Thyroid gland (tissue), 4 donors: ENCODE measurements at regions not wholly inside any gene's neighbourhood (a gene's known extent, or its start where the extent isn't known, plus 50 kb on each side); places are given as distances from the start of the nearest gene placed in this dataset.

Experiments used
- POLR2A ChIP-seq, 2 donors: fragments of 450-650 bp; IDR thresholded peaks; one replicate each; pipeline ENCODE4 v1.6.1; 2017; ENCODE audit warnings: antibody characterized with exemption in 2 of 2, mild to moderate bottlenecking in 2 of 2, moderate library complexity in 1 of 2
- TF ChIP-seq, protein P1 (sequence below), 6 experiments: fragments of 200-600 bp in 3 of 6; fragments of 450-650 bp in 3 of 6; sonication (generic) in 3 of 6; IDR thresholded peaks; one replicate each; pipeline ENCODE4 v1.5.1; 2016 to 2019; ENCODE audit warnings: antibody characterized with exemption in 6 of 6, mild to moderate bottlenecking in 2 of 6, inconsistent platforms in 1 of 6, moderate library complexity in 1 of 6

- TF ChIP-seq, protein P1, sequence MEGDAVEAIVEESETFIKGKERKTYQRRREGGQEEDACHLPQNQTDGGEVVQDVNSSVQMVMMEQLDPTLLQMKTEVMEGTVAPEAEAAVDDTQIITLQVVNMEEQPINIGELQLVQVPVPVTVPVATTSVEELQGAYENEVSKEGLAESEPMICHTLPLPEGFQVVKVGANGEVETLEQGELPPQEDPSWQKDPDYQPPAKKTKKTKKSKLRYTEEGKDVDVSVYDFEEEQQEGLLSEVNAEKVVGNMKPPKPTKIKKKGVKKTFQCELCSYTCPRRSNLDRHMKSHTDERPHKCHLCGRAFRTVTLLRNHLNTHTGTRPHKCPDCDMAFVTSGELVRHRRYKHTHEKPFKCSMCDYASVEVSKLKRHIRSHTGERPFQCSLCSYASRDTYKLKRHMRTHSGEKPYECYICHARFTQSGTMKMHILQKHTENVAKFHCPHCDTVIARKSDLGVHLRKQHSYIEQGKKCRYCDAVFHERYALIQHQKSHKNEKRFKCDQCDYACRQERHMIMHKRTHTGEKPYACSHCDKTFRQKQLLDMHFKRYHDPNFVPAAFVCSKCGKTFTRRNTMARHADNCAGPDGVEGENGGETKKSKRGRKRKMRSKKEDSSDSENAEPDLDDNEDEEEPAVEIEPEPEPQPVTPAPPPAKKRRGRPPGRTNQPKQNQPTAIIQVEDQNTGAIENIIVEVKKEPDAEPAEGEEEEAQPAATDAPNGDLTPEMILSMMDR (IDR thresholded peaks at IDR 0.05): no peak
- TF ChIP-seq POLR2A (IDR thresholded peaks at IDR 0.05): no peak
These were observed 587.5 kb upstream of the ADGRL2 start for GRCh38 chr1:81213279-81213678.
